Bronchial epithelial cell (primary cell): ENCODE measurements at regions not wholly inside any gene's neighbourhood (a gene's known extent, or its start where the extent isn't known, plus 50 kb on each side); places are given as distances from the start of the nearest gene placed in this dataset.

Source experiments
- DNase-seq: peaks from one replicate; pipeline ENCODE4 v3.0.0-alpha.2; 2010; ENCODE audit warnings: low read depth
- FAIRE-seq: peaks from 2 replicates; lab custom pipeline; 2011; peaks lifted over from hg19 to GRCh38; lab: Jason Lieb, UNC
- H3K27me3 ChIP-seq: 2 replicates; pipeline ENCODE4 v1.5.1; 2011; ENCODE audit warnings: low read length; ENCODE audit not compliant: control insufficient read depth, insufficient read depth
- H3K36me3 ChIP-seq: 2 replicates; pipeline ENCODE4 v1.5.1; 2011; ENCODE audit warnings: low read length; ENCODE audit not compliant: control insufficient read depth, insufficient read depth
- H3K4me3 ChIP-seq: 2 replicates; pipeline ENCODE4 v1.5.1; 2011; ENCODE audit warnings: mild to moderate bottlenecking, low read depth, low read length, control low read depth
- TF ChIP-seq, protein P1 (sequence below): IDR thresholded peaks from 2 replicates; pipeline ENCODE4 v1.5.1; 2011; ENCODE audit warnings: mild to moderate bottlenecking, moderate library complexity, low read length, control low read depth, inconsistent platforms; ENCODE audit not compliant: insufficient read depth, severe bottlenecking

DNA sequence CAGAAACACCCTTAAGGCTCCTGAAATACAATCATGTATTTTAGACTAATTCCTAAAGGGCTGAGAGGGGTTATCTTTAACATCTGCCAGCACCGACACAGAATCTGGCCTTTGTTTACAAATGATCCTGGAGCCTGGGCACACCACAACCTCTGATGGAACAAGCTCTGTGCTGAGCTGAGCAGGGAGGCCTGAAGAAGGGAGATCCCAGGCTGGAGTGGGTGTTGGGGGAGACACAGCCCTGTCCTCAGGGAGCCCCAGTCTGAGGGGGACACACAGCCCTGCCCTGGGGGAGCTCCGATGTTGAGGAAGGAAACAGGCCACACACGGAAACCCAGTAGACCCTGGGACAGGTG lies 130.5 kb downstream of the VEGFA start:
- H3K36me3 ChIP-seq: no peaks in the 10 kb centered on the region
- TF ChIP-seq, protein P1, sequence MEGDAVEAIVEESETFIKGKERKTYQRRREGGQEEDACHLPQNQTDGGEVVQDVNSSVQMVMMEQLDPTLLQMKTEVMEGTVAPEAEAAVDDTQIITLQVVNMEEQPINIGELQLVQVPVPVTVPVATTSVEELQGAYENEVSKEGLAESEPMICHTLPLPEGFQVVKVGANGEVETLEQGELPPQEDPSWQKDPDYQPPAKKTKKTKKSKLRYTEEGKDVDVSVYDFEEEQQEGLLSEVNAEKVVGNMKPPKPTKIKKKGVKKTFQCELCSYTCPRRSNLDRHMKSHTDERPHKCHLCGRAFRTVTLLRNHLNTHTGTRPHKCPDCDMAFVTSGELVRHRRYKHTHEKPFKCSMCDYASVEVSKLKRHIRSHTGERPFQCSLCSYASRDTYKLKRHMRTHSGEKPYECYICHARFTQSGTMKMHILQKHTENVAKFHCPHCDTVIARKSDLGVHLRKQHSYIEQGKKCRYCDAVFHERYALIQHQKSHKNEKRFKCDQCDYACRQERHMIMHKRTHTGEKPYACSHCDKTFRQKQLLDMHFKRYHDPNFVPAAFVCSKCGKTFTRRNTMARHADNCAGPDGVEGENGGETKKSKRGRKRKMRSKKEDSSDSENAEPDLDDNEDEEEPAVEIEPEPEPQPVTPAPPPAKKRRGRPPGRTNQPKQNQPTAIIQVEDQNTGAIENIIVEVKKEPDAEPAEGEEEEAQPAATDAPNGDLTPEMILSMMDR: no peak
- DNase-seq (no peak), FAIRE-seq (no peak)
- H3K4me3 ChIP-seq: no peak overlapping the region
- H3K27me3 ChIP-seq: no peaks in the 10 kb centered on the region

DNA sequence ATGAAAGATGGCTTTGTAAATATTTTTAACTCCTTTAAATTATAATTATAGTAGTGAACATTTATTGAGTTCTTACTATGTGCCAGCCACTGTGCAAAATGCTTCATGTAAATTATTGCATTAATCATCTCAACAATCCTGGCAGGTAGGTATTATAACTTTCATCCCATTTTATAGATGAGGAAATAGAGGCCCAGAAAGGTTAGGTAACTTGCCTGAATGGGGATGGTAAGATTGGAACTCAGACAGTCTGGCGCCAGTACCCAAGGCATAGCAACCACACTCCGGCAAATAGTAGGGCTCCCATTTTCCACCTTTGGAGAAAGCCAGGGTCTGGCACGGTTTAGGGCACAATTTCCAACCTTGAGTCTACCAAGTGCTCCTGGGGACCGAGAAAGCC lies 129.8 kb downstream of the VEGFA start:
- FAIRE-seq (no peak), DNase-seq (no peak)
- no peak overlapping the region for H3K4me3 ChIP-seq
- TF ChIP-seq, protein P1: no peak
- no peaks in the 10 kb centered on the region for H3K27me3 ChIP-seq
- H3K36me3 ChIP-seq: no peaks in the 10 kb centered on the region

DNA sequence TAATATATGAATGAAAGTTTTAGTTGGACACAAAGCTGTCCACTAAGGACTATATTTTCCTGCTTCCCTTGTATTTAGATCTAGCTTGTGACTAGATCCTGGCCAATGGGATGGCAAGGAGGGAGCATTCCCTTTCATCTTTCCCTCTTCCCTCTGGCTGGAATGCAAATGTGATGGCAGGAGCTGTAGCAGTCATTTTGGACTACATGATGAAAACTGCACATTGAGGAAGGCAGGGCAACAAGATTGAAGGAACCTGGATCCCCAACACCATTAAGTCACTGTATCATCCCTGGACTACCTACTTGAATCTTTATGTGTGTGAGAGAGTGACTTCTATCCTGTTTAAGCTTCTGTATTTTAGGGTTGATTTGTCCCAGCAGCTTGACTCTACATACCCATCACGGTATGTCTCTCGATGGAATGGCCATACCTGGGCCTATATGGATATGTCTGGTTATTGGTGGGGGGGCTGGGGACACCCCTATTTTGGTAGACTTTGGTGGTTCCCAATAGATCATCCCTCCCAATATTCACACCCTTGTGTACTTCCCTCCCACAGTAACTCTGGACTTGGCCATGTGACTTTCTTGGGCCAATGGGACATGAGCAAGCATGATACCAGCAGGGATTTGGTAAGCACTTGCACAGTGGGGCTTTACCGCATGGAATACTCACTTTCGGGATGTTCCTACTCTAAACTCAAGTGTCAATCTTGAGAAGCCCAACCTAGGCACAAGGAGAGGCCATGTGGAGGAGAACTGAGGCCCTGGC lies 128.5 kb downstream of the VEGFA start:
- no peaks in the 10 kb centered on the region for H3K27me3 ChIP-seq
- TF ChIP-seq, protein P1: no peak
- FAIRE-seq: no peak
- DNase-seq: no peak
- H3K4me3 ChIP-seq: no peak overlapping the region
- H3K36me3 ChIP-seq: no peaks in the 10 kb centered on the region

DNA sequence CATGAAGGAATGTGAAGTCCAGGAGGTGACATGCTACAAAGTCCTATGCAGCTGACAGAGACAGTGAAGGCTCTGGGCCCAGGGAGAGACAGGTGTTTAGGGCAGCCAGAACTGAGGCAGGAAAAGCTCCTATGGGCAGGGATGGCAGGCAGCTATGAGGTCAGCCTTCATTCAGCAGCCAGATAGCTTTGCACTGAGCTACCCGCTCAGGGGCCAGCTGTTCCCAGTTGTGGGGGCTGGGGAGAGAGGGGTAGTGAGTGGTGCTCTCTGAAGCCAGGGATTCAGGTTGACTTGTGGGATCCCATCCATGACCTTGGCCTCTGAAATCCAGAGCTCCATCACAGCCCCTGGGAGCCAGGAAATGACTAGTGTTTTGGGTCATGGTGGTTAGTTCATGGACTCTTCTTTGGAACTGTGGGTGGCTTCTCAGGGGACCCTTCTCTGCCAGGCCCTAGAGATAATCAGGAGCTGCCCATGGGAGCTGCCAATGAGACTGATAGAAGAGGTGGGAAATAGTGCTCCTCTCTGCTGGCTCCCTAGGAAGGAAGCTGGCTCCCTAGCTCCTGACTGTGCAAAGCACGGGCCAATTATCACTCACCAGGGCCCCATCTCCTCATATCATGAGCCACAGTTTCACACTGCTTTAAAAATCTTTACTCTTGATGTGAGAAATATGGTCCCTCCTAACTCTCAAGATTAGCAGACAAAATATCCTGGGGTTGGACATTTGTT lies 127.7 kb downstream of the VEGFA start:
- H3K4me3 ChIP-seq: no peak overlapping the region
- FAIRE-seq (no peak), DNase-seq (no peak)
- TF ChIP-seq, protein P1: no peak
- no peaks in the 10 kb centered on the region for H3K27me3 ChIP-seq
- H3K36me3 ChIP-seq: no peaks in the 10 kb centered on the region

DNA sequence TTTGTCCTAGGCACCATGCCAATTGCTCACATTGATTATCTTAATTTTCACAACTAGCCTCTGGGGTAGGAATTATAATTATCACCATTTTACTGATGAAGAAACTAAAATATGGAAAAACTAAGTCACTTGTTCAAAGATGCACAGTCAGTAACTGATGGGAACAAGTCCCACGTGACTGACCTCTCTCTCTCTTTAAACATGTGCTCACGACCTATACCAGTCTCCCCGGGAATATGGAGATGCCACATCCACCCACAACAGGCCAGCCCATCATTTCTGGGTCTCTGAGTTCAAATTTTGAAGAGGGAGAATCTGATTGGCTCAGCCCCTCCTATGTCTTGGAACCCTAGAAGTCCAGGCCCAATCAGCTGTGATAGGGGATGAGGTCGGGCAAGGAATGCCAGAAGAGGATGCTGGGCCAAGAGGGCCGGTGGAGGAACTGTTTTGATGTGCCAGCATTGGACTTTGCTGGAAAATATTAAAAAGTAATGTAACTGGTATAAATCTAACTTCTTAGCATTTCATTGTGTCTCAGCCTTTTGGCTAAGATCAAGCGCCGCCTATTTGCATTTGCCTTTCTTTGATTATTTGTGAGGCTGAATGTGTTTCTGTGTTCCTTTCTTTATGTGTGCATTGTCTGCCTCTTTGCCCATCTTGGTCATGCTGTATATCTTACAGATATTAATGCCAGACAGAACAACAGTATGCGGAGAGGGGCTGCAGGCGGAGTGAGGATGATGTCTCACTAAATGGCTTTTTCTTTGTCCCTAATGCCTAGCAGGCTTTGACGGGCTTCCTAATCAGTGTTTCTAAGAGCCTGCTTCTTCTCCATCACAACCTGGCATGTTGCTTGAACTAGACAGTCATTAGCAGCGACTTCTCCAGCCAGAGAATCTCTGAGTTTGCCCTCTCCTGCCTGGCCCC lies 126.6 kb downstream of the VEGFA start:
- DNase-seq (no peak), FAIRE-seq (no peak)
- no peaks in the 10 kb centered on the region for H3K27me3 ChIP-seq
- H3K4me3 ChIP-seq: no peak overlapping the region
- no peaks in the 10 kb centered on the region for H3K36me3 ChIP-seq
- TF ChIP-seq, protein P1: no peak
